Effector memory CD8-positive, alpha-beta T cell (primary cell): ENCODE measurements at regions not wholly inside any gene's neighbourhood (a gene's known extent, or its start where the extent isn't known, plus 50 kb on each side); places are given as distances from the start of the nearest gene placed in this dataset.

Source experiments
- ATAC-seq: fragments of 150-1000 bp; cut with Tn5 transposase; replicated peaks from 2 replicates; pipeline ENCODE4 v1.10.0; 2021; ENCODE audit warnings: mild to moderate bottlenecking, moderate library complexity
- DNase-seq, 3 experiments: peaks; one replicate each; pipeline ENCODE4 v3.0.0; 2021
- H3K27ac Mint-ChIP-seq, 2 donors: one replicate each; pipeline ENCODE4 v1.8.0; 2022; ENCODE audit warnings: mild to moderate bottlenecking in 2 of 2, mixed read lengths in 2 of 2, moderate library complexity in 2 of 2
- H3K27me3 Mint-ChIP-seq, 2 donors: one replicate each; pipeline ENCODE4 v1.8.0; 2022; ENCODE audit warnings: mixed read lengths in 2 of 2
- H3K36me3 Mint-ChIP-seq: one replicate; pipeline ENCODE4 v1.8.0; 2022; ENCODE audit warnings: mild to moderate bottlenecking, moderate library complexity, mixed read lengths; ENCODE audit not compliant: insufficient read depth
- H3K4me1 Mint-ChIP-seq, 2 donors: one replicate each; pipeline ENCODE4 v1.8.0; 2022; ENCODE audit warnings: low read depth in 2 of 2, mixed read lengths in 2 of 2
- H3K4me3 Mint-ChIP-seq, 2 donors: one replicate each; pipeline ENCODE4 v1.8.0; 2022; ENCODE audit warnings: mild to moderate bottlenecking in 2 of 2, mixed read lengths in 2 of 2, moderate library complexity in 2 of 2
- H3K9me3 Mint-ChIP-seq, 2 donors: one replicate each; pipeline ENCODE4 v1.8.0; 2022; ENCODE audit warnings: mixed read lengths in 2 of 2

DNA sequence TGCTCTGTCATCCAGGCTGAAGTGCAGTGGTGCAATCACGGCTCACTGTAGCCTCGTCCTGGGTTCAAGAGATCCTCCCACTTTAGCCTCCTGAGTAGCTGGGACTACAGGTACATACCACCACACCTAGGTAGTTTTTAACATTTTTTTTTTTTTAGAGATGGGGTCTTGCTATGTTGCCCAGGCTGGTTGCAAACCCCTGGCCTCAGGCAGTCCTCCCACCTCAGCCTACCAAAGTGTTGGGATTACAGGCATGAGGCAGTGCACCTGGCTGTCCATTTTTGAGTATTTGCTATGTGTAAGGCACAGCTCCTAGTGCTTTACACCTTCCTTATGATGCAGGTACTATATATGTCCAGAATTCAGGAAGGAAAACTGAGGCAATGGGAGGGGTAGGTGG is 138.8 kb upstream of the ZNF536 start:
- Mint-ChIP-seq H3K36me3 (no peaks in the 10 kb centered on the region), H3K4me3 (no peak overlapping the region), H3K9me3 (no peaks in the 10 kb centered on the region), H3K27ac (no peak overlapping the region), H3K4me1 (no peaks in the 10 kb centered on the region), H3K27me3 (peaks cover 77 to 96% of the 10 kb centered on the region in 2 donors)
- ATAC-seq (no peak), DNase-seq (no peak)

DNA sequence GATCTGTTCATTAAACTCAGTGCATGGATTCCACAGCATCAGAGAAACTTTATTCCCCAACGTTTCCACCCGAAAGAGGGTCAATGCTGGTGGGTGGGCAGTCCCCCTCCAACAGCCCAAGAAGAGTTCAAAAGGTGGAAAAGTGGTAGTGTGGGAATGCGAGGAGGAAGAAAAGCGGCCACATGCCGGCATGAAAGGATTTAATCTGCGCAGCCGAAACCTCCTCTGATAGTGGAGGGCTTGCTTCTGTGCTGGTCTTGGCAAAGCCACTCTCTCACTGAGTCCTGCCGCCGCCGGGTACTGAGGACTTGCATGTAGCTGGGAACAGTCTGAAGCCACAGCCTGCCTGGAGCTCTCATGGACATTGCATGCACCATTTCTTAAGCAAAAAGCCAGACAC is 136.2 kb upstream of the ZNF536 start:
- Mint-ChIP-seq H3K4me3 (no peak overlapping the region), H3K27ac (no peak overlapping the region), H3K27me3 (peaks cover 69 to 98% of the 10 kb centered on the region in 2 donors), H3K4me1 (no peaks in the 10 kb centered on the region), H3K36me3 (no peaks in the 10 kb centered on the region), H3K9me3 (no peaks in the 10 kb centered on the region)
- DNase-seq: no peak
- ATAC-seq: no peak

DNA sequence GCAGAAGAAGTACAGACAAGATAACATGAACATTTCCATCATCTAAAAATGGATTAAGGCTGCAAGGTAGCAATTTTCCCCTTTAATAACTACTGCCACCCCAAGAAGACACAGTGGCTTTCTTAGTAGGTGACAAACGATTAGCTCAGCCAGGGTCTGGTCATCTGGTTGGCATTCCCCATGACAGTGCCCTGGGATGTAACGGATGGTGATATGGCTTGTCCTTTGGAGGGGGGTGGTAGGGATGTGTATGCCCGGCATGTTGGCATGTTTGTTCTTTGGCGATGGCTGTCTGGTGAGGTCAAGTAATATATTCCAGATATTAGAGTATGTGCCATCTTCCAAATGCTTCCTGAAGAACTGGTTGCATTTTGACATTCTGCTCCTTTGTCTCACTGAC is 135.6 kb upstream of the ZNF536 start:
- Mint-ChIP-seq H3K27me3 (peaks cover 62 to 98% of the 10 kb centered on the region in 2 donors), H3K27ac (no peak overlapping the region), H3K4me1 (no peaks in the 10 kb centered on the region), H3K4me3 (no peak overlapping the region), H3K36me3 (no peaks in the 10 kb centered on the region), H3K9me3 (no peaks in the 10 kb centered on the region)
- ATAC-seq (no peak), DNase-seq (no peak)

DNA sequence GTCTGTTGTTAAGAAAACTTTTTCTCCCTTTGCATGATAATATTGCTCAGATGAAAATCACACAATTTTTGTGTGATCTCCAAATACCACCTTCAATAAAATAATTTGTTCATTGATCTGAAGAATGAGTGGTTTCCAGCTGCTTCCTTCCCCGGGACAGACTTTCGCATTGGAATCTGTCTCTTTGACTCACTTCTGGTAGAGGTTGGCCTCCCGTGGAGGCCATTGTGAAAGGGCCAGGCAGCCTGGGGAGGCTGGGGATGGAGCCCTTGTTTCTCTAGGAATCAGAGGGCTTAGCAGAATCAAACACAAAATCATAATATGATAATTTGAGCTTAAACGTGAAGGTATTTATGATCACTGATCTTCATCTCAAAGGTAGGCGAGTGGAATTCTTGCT is 135.0 kb upstream of the ZNF536 start:
- Mint-ChIP-seq H3K27ac (no peak overlapping the region), H3K4me1 (no peaks in the 10 kb centered on the region), H3K9me3 (no peaks in the 10 kb centered on the region), H3K27me3 (peaks cover 58 to 98% of the 10 kb centered on the region in 2 donors), H3K4me3 (no peak overlapping the region), H3K36me3 (no peaks in the 10 kb centered on the region)
- DNase-seq (no peak), ATAC-seq (no peak)

DNA sequence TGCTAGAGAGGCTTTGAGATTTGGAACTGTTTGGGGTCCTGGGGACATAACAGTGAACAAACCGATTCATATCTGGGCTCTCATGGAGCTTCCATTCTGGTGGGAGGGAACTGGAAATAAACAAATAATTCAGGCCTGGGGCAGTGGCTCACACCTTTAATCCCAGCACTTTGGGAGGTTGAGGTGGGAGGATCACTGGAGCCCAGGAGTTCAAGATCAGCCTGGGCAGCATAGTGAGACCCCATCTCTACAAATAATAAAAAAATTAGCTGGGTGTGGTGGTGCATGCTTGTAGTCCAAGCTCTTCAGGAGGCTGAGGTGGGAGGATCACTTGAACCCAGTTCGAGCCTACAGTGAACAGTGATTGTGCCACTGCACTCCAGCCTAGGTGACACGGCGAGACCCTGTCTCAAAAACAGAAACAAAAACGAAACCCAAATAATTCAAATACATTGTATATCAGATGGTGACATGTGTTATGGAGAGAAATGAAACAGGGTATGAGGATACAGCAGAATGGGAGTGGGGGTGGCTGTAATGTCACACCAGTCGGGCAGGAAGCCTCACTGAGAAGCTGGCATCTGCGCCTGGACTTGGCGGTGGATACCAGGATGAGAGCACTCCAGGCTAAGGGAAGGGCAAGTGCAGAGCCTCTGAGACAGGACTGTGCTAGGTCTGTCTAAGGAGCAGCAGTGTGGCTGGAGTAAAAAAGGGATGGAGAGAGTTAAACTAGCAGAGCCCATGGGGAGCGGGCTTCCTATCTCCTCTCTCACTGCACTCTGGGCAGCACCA is 131.1 kb upstream of the ZNF536 start:
- Mint-ChIP-seq H3K36me3 (no peaks in the 10 kb centered on the region), H3K4me1 (no peaks in the 10 kb centered on the region), H3K9me3 (peaks cover 0 to 6% of the 10 kb centered on the region in 2 donors), H3K27ac (no peak overlapping the region), H3K27me3 (peaks cover 32 to 83% of the 10 kb centered on the region in 2 donors), H3K4me3 (no peak overlapping the region)
- DNase-seq (no peak), ATAC-seq (no peak)

DNA sequence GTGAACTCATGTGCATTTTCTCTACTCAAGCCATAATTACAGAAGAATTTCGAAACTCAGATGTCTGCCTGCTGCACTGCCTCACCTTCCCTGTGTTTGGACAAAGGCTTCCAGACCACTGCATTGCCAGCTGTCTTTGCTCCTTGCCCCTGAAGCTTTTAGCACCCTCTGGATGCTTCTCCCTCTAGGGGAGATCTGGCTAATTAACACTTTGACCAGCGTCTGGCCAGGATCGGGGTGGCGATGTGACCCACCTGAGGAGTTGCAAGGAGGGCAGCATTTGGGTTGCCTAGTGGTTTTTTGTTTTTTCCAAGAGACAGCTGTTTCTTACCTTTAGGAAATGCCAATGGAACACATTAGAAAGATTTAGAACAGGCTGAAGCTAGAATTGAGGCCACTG is 127.7 kb upstream of the ZNF536 start:
- peaks cover 0 to 56% of the 10 kb centered on the region in 2 donors for H3K27me3 Mint-ChIP-seq
- ATAC-seq (no peak), DNase-seq (no peak)
- no peak overlapping the region for H3K27ac Mint-ChIP-seq
- no peaks in the 10 kb centered on the region for H3K36me3 Mint-ChIP-seq
- H3K9me3 Mint-ChIP-seq: peaks cover 0 to 6% of the 10 kb centered on the region in 2 donors
- no peak overlapping the region for H3K4me3 Mint-ChIP-seq
- H3K4me1 Mint-ChIP-seq: no peaks in the 10 kb centered on the region

DNA sequence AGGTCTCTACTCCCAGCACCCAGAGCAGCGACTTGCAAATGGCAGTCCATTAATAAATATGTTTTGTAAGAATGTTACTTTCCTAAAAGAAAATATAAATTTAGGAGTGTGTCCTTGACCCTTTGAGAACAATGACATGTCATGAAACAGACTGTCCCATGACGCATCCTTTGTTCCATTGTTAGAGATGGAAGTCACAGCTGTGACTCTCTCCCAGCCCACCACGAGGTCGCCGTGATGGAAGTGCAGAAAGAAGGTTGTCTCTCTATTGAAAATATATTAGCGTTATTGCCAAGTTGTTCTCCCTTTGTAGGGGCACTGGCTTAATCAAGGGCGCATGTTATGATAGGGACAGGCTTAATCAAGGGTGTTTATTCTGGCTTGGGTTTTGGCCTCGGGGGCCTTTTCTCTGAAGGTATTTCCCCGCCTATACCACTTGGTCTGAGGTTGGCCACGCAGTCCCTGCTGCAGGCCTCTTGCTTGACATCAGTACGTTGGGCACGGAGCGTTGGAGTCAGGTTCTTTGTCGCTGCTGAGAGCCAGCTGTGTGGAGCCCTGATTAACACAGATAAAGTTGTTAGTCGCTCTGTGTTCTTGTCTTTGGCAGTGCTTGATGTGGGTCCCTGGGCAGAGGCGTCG is 126.7 kb upstream of the ZNF536 start:
- DNase-seq (no peak), ATAC-seq (no peak)
- H3K4me3 Mint-ChIP-seq: no peak overlapping the region
- H3K27ac Mint-ChIP-seq: no peak overlapping the region
- peaks cover 0 to 47% of the 10 kb centered on the region in 2 donors for H3K27me3 Mint-ChIP-seq
- H3K9me3 Mint-ChIP-seq: peaks cover 0 to 6% of the 10 kb centered on the region in 2 donors
- H3K4me1 Mint-ChIP-seq: no peaks in the 10 kb centered on the region
- H3K36me3 Mint-ChIP-seq: no peaks in the 10 kb centered on the region

DNA sequence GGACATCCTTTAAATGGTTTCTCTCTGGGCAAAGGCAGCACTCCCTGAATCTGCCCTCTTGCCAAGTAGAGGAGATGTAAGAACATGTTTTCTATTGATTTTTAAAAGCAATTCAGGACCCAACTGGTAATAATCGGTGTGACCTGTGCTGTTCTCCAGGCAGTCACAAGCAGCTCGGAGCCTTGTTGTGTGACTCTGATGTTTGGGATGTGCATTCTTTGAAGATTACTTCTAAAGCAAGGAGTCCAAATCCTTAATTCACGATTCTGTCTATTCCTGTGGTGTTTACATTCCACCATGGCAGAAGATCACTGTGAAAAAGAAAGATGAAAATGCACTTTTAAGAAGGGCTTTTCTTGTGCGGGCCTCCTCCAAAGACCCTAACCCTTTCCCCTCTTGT is 122.3 kb upstream of the ZNF536 start:
- Mint-ChIP-seq H3K27me3 (peaks cover 32 to 63% of the 10 kb centered on the region in 2 donors), H3K9me3 (peaks cover 0 to 6% of the 10 kb centered on the region in 2 donors), H3K4me1 (no peaks in the 10 kb centered on the region), H3K27ac (no peak overlapping the region), H3K4me3 (no peak overlapping the region), H3K36me3 (no peaks in the 10 kb centered on the region)
- DNase-seq (no peak), ATAC-seq (no peak)

DNA sequence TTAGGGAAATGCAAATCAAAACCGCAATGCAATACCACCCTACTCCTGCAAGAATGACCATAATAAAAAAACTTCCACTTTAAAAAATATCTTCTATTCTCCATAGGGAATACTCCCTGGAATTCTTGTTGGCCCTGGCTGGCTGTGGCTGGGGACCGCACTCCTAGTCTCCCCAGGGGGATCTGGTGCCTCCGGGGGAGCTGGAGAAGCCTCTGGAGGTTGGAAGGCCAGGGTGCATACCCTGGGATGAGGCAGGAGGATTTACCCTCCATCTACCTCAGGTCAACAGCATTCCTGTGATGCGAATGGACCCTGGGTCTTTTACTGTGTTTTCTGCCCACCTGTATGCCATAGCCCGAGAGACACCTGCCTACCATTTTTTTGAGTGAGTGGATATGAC is 120.0 kb upstream of the ZNF536 start:
- Mint-ChIP-seq H3K27ac (no peak overlapping the region), H3K9me3 (no peaks in the 10 kb centered on the region), H3K36me3 (no peaks in the 10 kb centered on the region), H3K4me1 (no peaks in the 10 kb centered on the region), H3K4me3 (no peak overlapping the region), H3K27me3 (peaks cover 44 to 70% of the 10 kb centered on the region in 2 donors)
- no peak for ATAC-seq
- no peak for DNase-seq

DNA sequence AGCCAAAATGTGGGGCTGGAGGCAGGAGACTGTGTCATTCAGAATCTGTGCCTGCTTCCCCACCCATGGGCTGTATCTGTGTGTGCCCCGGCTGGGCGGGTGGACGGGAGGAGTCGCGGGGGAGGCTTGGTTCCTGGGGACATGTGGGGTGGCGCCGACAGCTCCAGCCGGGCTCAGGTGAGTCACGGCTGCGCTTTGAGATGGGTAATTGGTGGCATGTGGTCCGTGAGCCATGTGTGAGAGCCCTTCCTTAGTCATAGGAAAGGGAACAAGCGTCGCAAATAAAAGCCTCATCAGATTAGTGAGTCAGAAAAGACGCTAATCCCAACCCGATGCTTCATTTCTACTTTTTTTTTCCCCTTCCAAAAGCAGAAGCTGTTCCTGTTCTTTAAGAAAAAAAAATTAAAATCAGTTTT is 118.6 kb upstream of the ZNF536 start:
- no peak for ATAC-seq
- Mint-ChIP-seq H3K27me3 (peaks cover 44 to 74% of the 10 kb centered on the region in 2 donors), H3K9me3 (no peaks in the 10 kb centered on the region), H3K4me1 (no peaks in the 10 kb centered on the region), H3K4me3 (no peak overlapping the region), H3K36me3 (no peaks in the 10 kb centered on the region), H3K27ac (no peak overlapping the region)
- no peak for DNase-seq

DNA sequence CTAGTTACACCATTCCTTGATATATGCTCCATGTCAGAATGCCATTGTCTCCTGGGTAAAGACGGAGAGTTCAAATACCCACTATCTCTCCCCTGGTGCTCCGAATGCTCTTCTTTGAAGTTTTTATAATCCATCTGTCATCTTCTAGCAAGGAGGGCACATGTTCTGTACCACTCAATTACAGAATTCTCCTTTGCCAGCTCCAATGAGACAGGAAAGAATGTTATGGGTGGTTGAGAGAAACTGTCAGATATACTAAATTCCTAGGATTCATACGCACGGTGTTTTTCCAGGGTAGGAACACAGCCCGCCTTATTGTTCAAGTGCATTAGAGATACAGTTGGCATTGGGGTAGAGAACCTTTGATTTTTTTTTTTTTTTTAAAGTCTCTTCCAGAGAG is 118.0 kb upstream of the ZNF536 start:
- peaks cover 44 to 74% of the 10 kb centered on the region in 2 donors for H3K27me3 Mint-ChIP-seq

DNA sequence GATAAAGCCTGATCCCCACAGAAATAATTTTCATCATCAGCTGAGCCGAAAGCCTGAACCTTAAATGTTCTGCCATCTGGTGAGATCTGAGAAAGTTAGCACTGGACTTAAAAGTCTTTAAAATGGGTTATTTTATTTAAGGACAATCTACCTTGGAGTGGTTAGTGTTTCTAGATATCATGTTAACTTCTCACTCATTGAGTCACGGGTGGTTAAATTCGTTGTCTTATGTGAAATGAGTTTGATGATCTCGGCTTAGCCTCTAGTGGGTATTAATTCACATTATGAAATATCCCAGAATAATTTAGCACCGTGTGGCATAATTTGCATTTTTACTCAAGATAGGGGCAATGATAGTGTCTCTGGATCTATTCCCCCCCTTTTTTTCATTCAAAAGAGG is 117.4 kb upstream of the ZNF536 start:
- no peaks in the 10 kb centered on the region for H3K9me3 Mint-ChIP-seq
- ATAC-seq (no peak), DNase-seq (no peak)
- H3K4me3 Mint-ChIP-seq: no peak overlapping the region
- H3K4me1 Mint-ChIP-seq: no peaks in the 10 kb centered on the region
- no peaks in the 10 kb centered on the region for H3K36me3 Mint-ChIP-seq
- H3K27ac Mint-ChIP-seq: no peak overlapping the region
- H3K27me3 Mint-ChIP-seq: peaks cover 45 to 74% of the 10 kb centered on the region in 2 donors

More for the DNA sequence above, 118.0 kb upstream of the ZNF536 start:
- Mint-ChIP-seq H3K4me3 (no peak overlapping the region), H3K9me3 (no peaks in the 10 kb centered on the region), H3K27ac (no peak overlapping the region), H3K36me3 (no peaks in the 10 kb centered on the region), H3K4me1 (no peaks in the 10 kb centered on the region)
- DNase-seq (no peak), ATAC-seq (no peak)

DNA sequence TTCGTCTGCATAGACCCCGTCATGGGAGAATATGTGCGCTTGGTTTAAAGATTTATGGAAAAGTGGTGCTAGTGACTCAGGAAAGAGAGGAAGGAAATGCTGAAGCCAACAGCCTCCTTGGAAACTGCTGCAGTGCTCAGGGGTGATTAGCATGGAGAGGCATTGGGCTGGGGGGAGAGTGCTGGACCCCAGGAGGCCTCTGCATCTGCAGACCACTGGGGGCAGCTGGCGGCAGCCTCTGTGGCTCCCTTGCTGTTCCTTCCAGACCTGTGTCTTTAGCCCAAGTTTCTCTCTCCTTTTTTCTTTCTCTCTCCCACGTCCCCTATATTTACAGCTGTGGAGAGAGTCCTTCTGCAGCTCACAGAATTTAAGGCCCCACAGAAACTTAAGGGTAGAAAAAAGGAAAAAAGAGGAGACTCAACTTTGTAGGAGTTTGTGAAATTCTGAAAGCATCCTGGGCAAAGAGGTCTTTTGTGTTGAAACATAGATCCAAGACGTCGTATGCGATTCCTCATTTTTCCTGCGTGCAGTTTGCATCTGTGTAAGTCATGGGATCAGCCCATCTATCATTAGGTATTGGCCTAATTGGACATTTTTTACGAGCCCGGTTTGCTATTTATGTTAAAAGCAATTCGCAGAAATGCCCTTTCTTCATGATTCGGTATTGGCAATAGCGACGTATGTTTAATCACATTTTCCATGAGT is 116.2 kb upstream of the ZNF536 start:
- H3K27ac Mint-ChIP-seq: no peak overlapping the region
- H3K27me3 Mint-ChIP-seq: peaks cover 51 to 70% of the 10 kb centered on the region in 2 donors
- ATAC-seq: no peak
- no peaks in the 10 kb centered on the region for H3K9me3 Mint-ChIP-seq
- H3K4me3 Mint-ChIP-seq: no peak overlapping the region
- no peak for DNase-seq
- no peaks in the 10 kb centered on the region for H3K4me1 Mint-ChIP-seq
- H3K36me3 Mint-ChIP-seq: no peaks in the 10 kb centered on the region

DNA sequence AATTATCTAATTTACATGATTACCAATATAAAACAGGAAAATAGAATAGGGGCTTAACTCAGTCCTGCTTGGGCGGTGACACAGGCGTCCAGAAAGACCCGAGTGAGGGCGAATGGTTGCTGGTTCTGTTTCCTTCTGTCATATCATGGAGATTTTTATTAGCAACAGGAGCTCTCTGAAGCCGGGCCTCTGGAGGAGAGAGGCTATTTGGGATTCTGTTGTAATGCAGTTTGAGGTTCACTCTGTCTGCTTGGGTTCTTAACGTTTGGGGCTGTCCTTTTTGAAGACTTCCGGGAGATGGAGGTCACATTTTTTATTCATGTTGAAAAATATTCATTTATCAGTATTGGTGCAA is 115.7 kb upstream of the ZNF536 start:
- H3K4me1 Mint-ChIP-seq: no peaks in the 10 kb centered on the region

More for the DNA sequence above, 115.7 kb upstream of the ZNF536 start:
- DNase-seq (no peak), ATAC-seq (no peak)
- H3K27ac Mint-ChIP-seq: no peak overlapping the region
- H3K4me3 Mint-ChIP-seq: no peak overlapping the region
- H3K27me3 Mint-ChIP-seq: peaks cover 48 to 64% of the 10 kb centered on the region in 2 donors
- no peaks in the 10 kb centered on the region for H3K9me3 Mint-ChIP-seq
- no peaks in the 10 kb centered on the region for H3K36me3 Mint-ChIP-seq
